Fibroblast of mammary gland (primary cell): ENCODE measurements at regions not wholly inside any gene's neighbourhood (a gene's known extent, or its start where the extent isn't known, plus 50 kb on each side); places are given as distances from the start of the nearest gene placed in this dataset.

Experiments
- DNase-seq: peaks from one replicate; pipeline ENCODE4 v3.0.0-alpha.2; 2010; ENCODE audit warnings: low read depth
- H3K4me3 ChIP-seq: 2 replicates; pipeline ENCODE4 v1.5.1; 2011; ENCODE audit warnings: low read depth, mild to moderate bottlenecking, low read length, moderate library complexity; ENCODE audit not compliant: control insufficient read depth
- TF ChIP-seq, protein P1 (sequence below): conservative IDR thresholded peaks from 2 replicates; pipeline ENCODE4 v1.5.1; 2011; ENCODE audit warnings: low read depth, low read length, inconsistent platforms; ENCODE audit not compliant: control insufficient read depth, insufficient read depth

DNA sequence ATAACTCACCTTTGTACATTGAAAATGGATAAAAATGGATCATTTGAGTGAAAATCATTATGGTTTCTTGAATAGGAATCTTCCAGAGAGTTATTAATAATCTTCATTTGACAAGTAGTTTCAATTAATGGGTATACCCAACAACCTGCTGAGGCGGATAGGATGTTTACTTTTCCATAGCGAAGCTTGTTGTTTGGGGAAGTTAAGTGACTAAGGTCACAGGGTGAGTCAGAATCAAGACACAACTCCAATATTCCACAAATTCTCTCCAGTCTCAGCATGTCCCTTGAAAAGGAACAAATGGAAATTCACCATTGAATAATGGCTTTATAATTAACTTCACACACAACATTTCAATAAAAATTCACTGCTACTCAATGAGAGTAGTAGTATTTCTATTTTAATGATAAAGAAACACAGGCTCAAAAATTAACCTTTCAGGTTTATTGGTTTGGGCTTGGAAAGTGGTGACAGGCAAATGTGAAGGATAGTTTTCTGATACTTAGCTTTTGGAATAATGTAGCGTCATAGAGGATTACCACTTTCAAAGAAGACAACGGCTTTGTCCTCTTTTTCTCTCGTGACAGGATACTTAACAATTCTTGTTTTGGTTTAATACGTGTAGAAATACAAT is 211.3 kb downstream of the GPD2 start:
- DNase-seq = no peak
- TF ChIP-seq, protein P1, sequence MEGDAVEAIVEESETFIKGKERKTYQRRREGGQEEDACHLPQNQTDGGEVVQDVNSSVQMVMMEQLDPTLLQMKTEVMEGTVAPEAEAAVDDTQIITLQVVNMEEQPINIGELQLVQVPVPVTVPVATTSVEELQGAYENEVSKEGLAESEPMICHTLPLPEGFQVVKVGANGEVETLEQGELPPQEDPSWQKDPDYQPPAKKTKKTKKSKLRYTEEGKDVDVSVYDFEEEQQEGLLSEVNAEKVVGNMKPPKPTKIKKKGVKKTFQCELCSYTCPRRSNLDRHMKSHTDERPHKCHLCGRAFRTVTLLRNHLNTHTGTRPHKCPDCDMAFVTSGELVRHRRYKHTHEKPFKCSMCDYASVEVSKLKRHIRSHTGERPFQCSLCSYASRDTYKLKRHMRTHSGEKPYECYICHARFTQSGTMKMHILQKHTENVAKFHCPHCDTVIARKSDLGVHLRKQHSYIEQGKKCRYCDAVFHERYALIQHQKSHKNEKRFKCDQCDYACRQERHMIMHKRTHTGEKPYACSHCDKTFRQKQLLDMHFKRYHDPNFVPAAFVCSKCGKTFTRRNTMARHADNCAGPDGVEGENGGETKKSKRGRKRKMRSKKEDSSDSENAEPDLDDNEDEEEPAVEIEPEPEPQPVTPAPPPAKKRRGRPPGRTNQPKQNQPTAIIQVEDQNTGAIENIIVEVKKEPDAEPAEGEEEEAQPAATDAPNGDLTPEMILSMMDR = no peak
- no peak overlapping the region for H3K4me3 ChIP-seq

DNA sequence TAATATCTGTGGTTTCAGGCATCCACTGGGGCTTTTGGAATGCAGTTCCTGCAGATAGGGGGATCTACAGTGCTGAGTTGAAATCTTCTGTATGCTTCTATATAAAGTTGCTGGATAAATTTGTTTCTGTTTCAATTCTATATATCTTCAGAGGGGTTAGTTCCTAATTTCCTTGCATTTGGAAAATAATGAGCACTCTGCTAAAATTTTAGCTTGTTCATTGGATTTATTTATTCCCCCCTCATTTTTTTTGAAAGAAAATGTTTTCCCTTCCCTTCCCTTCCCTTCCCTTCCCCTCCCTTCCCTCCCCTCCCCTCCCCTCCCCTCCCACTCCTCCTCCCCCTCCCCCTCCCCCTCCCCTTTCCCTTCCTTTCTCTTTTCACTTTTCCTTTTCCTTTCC is 212.3 kb downstream of the GPD2 start:
- DNase-seq = no peak
- TF ChIP-seq, protein P1 = no peak
- no peak overlapping the region for H3K4me3 ChIP-seq

GRCh38 chr2:156649596-156649995 is 213.4 kb downstream of the GPD2 start:
- TF ChIP-seq, protein P1 = no peak
- DNase-seq = peak; percentile 2
- H3K4me3 ChIP-seq = no peak overlapping the region

GRCh38 chr2:156652691-156653090 is 216.5 kb downstream of the GPD2 start:
- DNase-seq = no peak
- TF ChIP-seq, protein P1 = no peak
- H3K4me3 ChIP-seq = no peak overlapping the region

- no peak for DNase-seq
- TF ChIP-seq, protein P1 = no peak
- no peak overlapping the region for H3K4me3 ChIP-seq
These were observed 217.5 kb downstream of the GPD2 start for GRCh38 chr2:156653675-156654074.

DNA sequence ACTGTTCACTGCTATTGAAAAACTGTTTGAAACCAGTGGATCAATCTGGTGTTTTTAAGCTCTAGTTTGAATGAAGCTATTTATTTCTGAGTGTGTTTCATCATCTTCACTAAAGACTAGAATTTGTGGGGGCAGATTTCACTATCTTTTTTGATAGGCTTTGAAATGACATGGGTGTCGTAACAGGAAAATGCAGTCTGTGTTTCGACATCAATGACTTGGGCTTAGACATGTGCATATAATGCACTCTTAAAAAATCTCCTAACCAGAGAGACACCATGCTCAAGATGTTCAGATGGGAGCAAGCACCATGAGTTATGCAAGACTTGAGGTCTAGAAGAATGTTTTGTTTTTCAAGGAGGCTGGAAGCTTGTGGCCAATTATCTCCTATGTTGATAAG is 221.6 kb downstream of the GPD2 start:
- TF ChIP-seq, protein P1 = no peak
- DNase-seq = peak; percentile 68
- H3K4me3 ChIP-seq = no peak overlapping the region

- no peak for DNase-seq
- TF ChIP-seq, protein P1 = no peak
- H3K4me3 ChIP-seq = no peak overlapping the region
These were observed 223.5 kb downstream of the GPD2 start for GRCh38 chr2:156659694-156660093.
